H1 (cell line): ENCODE measurements at regions not wholly inside any gene's neighbourhood (a gene's known extent, or its start where the extent isn't known, plus 50 kb on each side); places are given as distances from the start of the nearest gene placed in this dataset.

Experiments
- GTF2F1 ChIP-seq: IDR thresholded peaks from 2 replicates; pipeline ENCODE4 v1.6.1; 2012; ENCODE audit warnings: low read depth, low read length, improper control_type of control experiment, borderline replicate concordance
- SRF ChIP-seq: IDR thresholded peaks from 2 replicates; pipeline ENCODE4 v1.6.1; 2011; ENCODE audit warnings: mild to moderate bottlenecking, low read depth, low read length, moderate library complexity
- SUZ12 ChIP-seq: fragments of 200-600 bp; sonication (generic); IDR thresholded peaks from 2 replicates; pipeline ENCODE4 v1.6.1; 2012; ENCODE audit warnings: mild to moderate bottlenecking, inconsistent platforms, low read length, moderate library complexity, mixed read lengths
- TF ChIP-seq, protein P1 (sequence below): fragments of 300-600 bp; sonication (generic); IDR thresholded peaks from 2 replicates; pipeline ENCODE4 v1.7.1; 2012; ENCODE audit warnings: low read length, moderate library complexity, mild to moderate bottlenecking, inconsistent platforms; ENCODE audit not compliant: insufficient replicate concordance

DNA sequence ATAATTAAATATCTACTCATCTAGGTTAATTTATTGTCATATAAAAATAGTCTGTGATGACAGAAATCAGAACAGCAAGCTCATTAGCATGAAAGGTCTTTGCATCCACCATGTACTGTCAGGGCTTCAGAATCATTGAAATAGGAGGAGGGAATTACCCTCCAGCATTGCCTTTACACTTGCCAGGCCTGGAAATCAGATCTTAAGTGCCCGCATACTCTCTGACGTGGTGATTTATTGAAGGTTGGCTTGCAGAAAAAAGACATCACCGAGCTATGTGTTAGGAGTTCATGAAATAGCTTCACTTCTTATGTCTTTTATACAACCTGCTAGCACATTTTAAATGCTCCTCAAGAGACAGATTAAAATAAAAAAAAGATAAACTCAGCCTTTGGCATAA is 661.7 kb upstream of the SLITRK1 start (continued):
- TF ChIP-seq, protein P1, sequence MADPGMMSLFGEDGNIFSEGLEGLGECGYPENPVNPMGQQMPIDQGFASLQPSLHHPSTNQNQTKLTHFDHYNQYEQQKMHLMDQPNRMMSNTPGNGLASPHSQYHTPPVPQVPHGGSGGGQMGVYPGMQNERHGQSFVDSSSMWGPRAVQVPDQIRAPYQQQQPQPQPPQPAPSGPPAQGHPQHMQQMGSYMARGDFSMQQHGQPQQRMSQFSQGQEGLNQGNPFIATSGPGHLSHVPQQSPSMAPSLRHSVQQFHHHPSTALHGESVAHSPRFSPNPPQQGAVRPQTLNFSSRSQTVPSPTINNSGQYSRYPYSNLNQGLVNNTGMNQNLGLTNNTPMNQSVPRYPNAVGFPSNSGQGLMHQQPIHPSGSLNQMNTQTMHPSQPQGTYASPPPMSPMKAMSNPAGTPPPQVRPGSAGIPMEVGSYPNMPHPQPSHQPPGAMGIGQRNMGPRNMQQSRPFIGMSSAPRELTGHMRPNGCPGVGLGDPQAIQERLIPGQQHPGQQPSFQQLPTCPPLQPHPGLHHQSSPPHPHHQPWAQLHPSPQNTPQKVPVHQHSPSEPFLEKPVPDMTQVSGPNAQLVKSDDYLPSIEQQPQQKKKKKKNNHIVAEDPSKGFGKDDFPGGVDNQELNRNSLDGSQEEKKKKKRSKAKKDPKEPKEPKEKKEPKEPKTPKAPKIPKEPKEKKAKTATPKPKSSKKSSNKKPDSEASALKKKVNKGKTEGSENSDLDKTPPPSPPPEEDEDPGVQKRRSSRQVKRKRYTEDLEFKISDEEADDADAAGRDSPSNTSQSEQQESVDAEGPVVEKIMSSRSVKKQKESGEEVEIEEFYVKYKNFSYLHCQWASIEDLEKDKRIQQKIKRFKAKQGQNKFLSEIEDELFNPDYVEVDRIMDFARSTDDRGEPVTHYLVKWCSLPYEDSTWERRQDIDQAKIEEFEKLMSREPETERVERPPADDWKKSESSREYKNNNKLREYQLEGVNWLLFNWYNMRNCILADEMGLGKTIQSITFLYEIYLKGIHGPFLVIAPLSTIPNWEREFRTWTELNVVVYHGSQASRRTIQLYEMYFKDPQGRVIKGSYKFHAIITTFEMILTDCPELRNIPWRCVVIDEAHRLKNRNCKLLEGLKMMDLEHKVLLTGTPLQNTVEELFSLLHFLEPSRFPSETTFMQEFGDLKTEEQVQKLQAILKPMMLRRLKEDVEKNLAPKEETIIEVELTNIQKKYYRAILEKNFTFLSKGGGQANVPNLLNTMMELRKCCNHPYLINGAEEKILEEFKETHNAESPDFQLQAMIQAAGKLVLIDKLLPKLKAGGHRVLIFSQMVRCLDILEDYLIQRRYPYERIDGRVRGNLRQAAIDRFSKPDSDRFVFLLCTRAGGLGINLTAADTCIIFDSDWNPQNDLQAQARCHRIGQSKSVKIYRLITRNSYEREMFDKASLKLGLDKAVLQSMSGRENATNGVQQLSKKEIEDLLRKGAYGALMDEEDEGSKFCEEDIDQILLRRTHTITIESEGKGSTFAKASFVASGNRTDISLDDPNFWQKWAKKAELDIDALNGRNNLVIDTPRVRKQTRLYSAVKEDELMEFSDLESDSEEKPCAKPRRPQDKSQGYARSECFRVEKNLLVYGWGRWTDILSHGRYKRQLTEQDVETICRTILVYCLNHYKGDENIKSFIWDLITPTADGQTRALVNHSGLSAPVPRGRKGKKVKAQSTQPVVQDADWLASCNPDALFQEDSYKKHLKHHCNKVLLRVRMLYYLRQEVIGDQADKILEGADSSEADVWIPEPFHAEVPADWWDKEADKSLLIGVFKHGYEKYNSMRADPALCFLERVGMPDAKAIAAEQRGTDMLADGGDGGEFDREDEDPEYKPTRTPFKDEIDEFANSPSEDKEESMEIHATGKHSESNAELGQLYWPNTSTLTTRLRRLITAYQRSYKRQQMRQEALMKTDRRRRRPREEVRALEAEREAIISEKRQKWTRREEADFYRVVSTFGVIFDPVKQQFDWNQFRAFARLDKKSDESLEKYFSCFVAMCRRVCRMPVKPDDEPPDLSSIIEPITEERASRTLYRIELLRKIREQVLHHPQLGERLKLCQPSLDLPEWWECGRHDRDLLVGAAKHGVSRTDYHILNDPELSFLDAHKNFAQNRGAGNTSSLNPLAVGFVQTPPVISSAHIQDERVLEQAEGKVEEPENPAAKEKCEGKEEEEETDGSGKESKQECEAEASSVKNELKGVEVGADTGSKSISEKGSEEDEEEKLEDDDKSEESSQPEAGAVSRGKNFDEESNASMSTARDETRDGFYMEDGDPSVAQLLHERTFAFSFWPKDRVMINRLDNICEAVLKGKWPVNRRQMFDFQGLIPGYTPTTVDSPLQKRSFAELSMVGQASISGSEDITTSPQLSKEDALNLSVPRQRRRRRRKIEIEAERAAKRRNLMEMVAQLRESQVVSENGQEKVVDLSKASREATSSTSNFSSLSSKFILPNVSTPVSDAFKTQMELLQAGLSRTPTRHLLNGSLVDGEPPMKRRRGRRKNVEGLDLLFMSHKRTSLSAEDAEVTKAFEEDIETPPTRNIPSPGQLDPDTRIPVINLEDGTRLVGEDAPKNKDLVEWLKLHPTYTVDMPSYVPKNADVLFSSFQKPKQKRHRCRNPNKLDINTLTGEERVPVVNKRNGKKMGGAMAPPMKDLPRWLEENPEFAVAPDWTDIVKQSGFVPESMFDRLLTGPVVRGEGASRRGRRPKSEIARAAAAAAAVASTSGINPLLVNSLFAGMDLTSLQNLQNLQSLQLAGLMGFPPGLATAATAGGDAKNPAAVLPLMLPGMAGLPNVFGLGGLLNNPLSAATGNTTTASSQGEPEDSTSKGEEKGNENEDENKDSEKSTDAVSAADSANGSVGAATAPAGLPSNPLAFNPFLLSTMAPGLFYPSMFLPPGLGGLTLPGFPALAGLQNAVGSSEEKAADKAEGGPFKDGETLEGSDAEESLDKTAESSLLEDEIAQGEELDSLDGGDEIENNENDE, result no peak
- TF ChIP-seq SRF, result no peak
- no peak for TF ChIP-seq GTF2F1
- no peak for TF ChIP-seq SUZ12
